ENCODE measurements at regions not wholly inside any gene's neighbourhood (a gene's known extent, or its start where the extent isn't known, plus 50 kb on each side); places are given as distances from the start of the nearest gene placed in this dataset.
A peak's percentile ranks its signal among the peaks of the same experiment; 100 is the strongest.

GRCh38 chr2:48247206-48247605 is 67.3 kb upstream of the FOXN2 start:
- DNase-seq (ENCODE audit: low spot score): no peak
- no peak for TF ChIP-seq CTCF (IDR thresholded peaks at IDR 0.05; ENCODE audit: extremely low read depth, missing control alignments)

GRCh38 chr2:48248251-48248933 is 66.1 kb upstream of the FOXN2 start:
- TF ChIP-seq CTCF (IDR thresholded peaks at IDR 0.05; ENCODE audit: extremely low read depth, missing control alignments): no peak
- DNase-seq (ENCODE audit: low spot score): peak; percentile 25

GRCh38 chr2:48249025-48249424 is 65.5 kb upstream of the FOXN2 start:
- no peak for DNase-seq (ENCODE audit: low spot score)
- no peak for TF ChIP-seq CTCF (IDR thresholded peaks at IDR 0.05; ENCODE audit: extremely low read depth, missing control alignments)

- no peak for TF ChIP-seq CTCF (IDR thresholded peaks at IDR 0.05; ENCODE audit: extremely low read depth, missing control alignments)
- DNase-seq (ENCODE audit: low spot score): no peak
Measured at GRCh38 chr2:48249631-48250473, 64.6 kb upstream of the FOXN2 start.

- DNase-seq (ENCODE audit: low spot score): no peak
Measured at GRCh38 chr2:48250474-48250844, 64.0 kb upstream of the FOXN2 start.

GRCh38 chr2:48250943-48251342 is 63.5 kb upstream of the FOXN2 start:
- no peak for DNase-seq (ENCODE audit: low spot score)

More at GRCh38 chr2:48250474-48250844, 64.0 kb upstream of the FOXN2 start:
- TF ChIP-seq CTCF (IDR thresholded peaks at IDR 0.05; ENCODE audit: extremely low read depth, missing control alignments): no peak

More at GRCh38 chr2:48250943-48251342, 63.5 kb upstream of the FOXN2 start:
- TF ChIP-seq CTCF (IDR thresholded peaks at IDR 0.05; ENCODE audit: extremely low read depth, missing control alignments): no peak
